Germinal center (tissue), 1 donor: ENCODE measurements at regions not wholly inside any gene's neighbourhood (a gene's known extent, or its start where the extent isn't known, plus 50 kb on each side); places are given as distances from the start of the nearest gene placed in this dataset.

Source experiments
- DNase-seq: peaks from one replicate; pipeline ENCODE4 v3.0.0; 2012; ENCODE audit warnings: mixed read lengths, low spot score

GRCh38 chr3:147589016-147589415 lies 179.9 kb downstream of the ZIC1 start:
- no peak for DNase-seq

GRCh38 chr3:147604136-147604535 lies 195.0 kb downstream of the ZIC1 start:
- no peak for DNase-seq

- no peak for DNase-seq
Observed at GRCh38 chr3:147613725-147614124, 204.6 kb downstream of the ZIC1 start.

DNA sequence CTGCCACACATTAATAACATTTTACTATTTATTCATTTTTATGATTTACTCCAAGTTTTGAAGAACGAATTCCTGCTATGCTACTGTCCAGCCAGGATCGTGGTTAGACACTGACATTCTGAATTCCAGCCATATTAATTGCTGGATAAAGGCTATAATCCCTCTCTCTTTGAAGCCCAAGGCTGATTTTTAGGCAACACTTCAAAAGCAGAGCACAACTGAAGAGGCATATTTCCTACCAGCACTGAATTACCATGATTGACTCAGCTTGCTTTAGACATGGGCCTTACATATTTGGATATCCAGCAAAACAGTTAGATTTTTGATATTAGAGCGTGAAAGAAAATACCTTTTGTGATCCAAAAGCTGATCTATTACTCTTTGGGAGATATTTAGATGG lies 205.0 kb downstream of the ZIC1 start:
- DNase-seq: no peak

DNA sequence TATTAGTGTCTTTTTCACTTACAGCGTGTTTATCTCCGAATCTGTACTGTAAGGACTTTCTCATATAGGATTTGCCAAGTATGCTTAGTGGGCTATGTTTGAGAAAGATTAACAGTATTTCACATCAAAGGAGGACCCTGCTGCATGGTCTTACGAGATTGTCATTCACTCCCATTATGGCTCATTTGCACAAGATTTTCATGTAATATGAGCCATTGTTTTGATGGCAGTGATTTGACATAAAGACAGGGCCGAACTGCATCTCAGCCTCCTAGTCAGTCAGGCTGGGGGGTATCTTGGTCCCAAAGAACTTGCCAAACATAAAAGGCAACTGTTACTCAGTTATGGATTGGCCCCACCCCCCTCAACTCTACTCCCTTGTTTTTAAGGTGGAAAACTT lies 205.9 kb downstream of the ZIC1 start:
- DNase-seq: no peak

DNA sequence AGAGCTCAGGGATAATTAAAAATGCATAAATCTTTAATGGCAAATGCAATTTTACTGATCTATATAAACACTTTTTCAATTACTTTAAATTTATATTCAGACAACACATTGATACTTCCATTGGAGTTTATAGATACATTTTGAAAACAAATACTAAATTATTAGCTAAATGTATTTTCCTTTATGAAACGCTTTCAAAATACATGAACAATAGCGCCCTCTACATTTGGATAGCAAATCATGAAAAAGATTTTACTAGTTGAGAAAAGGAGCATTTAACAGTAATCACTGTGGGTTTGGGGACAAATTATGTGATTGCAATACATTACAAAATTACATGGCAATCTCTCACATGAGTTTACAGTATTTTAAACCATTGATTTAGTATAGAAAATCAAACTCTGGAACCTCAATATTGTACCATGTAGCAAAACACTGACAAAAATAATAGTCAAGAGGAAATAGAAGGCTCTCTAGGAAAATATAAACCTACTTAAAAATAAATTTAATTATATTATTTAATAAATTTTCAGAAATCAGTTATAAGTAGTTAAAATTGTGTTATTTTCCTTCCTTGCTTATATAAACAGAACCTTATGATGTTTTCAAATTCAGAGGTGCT lies 207.9 kb downstream of the ZIC1 start:
- no peak for DNase-seq

DNA sequence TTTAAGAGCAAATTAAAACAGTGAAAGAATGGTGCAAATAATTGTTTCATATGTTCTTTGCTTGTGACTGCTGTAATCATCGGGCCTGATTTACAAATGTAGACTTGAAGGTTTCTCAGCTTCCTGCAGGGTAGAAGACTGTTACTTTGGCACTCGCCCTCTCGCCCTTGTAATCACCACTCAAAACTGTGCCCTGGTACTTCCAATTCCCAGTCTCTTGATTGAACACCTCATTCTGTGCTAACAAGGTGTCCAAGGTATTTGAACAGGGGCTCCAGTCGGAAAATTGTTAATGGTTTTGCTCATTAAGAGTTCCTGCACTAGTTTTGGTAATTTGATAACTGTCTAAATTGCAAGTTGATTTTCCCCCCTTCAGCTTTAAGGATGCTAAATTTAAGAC lies 209.5 kb downstream of the ZIC1 start:
- no peak for DNase-seq

DNA sequence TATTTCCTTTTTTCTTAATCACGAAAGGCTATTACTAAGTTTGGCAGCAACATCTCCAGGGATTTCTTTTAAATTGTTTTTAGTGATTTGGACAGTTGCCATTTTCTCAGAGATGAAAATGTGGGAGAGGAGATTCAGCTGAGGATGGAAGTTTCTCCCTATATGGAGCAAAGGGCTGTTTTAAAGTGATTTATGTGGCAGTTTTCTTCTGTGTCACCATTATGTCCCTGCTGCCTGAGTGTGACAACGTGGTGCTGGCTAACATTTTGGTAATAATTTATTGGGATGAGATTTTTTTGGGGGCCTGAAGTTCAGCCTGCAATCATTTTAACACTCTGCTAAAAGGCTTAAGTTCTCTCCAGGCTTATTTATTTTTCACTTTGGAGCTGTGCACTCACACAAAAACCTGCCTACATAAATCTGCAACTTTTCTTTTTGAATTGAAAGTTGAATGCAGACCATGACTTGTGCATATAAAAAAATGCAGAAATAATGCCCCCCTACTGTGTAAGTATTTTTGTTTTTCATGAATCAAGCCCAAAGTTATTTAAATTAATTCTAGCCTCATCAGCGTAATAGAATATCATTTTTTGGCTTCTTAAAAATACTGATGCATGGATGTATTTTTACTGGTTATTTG lies 210.9 kb downstream of the ZIC1 start:
- no peak for DNase-seq

- DNase-seq: no peak
Observed at GRCh38 chr3:147620906-147621305, 211.7 kb downstream of the ZIC1 start.

DNA sequence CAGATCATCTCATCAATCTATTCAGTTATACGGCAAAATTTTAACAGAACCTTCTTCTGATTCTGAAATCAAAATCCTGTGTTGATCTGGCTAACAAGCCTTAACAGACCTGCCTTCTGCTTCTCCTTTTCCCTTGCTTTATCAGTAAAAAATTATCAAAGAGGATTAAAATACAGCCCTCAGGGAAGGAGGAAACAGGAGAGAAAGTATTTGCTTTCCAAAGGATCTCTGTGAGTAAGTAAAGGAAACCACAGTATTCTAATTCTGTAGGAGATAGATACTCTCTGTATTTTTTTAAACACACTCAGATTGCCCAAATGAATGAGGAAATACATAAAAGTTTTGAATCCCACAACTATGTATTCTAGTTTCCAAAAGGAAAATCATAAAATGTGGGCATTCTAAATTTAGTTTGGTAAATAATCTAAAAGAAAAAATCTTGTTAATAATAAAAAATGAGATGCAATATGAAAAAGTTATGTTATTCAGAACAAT lies 221.8 kb downstream of the ZIC1 start:
- DNase-seq: no peak

DNA sequence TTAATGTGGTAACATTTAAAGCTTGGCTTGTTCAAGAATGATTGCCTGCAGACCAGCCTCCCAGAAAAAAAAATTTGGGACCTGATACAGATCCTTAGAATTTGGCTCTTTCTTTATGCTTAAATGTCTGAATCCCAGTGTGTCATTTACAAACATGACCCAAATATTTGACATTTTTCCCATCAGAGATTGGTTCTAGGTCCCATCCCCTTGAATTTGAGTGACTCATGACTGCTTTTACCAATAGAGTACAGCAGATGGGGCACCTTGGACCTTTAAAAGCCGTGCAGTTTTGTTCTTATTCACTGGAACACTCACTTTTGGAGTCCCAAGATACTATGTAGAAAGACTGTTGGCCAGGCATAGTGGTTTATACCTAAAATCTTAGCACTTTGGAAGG lies 231.6 kb downstream of the ZIC1 start:
- DNase-seq: no peak

- DNase-seq: no peak
Observed at GRCh38 chr3:147645761-147646160, 236.6 kb downstream of the ZIC1 start.

- DNase-seq: no peak
Observed at GRCh38 chr3:147649475-147649874, 240.3 kb downstream of the ZIC1 start.

- DNase-seq: no peak
Observed at GRCh38 chr3:147651107-147651778, 242.1 kb downstream of the ZIC1 start.

DNA sequence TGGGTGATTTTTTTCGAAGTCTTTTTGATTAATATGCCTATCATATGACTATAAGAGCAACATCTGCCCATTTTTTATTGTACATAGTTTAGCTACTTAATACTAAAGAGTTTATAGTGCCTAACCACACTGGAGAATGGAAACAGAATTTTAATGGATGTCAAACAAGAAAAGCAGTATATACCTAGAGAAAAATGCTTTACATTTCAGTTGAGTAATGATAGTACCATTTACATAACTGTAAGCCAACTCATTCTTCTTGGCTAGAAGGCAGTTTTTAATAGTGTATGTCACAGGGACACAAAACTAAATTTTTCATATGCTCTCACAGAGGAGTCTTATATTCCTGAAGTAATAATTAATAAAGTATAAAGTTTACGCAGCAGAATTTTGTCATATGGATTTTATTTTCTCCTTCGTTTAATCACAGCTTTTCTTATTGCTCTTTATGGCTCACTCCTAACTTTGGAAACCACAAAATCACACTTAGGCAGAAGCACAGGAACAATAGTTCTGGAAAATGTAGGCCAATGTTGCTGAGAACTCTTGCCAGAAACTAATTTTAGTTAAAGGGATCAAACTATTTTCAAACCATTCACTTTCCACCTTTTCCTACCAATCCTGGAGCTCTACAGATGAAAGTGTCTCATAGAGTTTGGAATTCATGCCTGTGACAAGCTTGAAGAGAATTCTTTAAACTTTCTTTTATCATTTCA lies 243.6 kb downstream of the ZIC1 start:
- no peak for DNase-seq

DNA sequence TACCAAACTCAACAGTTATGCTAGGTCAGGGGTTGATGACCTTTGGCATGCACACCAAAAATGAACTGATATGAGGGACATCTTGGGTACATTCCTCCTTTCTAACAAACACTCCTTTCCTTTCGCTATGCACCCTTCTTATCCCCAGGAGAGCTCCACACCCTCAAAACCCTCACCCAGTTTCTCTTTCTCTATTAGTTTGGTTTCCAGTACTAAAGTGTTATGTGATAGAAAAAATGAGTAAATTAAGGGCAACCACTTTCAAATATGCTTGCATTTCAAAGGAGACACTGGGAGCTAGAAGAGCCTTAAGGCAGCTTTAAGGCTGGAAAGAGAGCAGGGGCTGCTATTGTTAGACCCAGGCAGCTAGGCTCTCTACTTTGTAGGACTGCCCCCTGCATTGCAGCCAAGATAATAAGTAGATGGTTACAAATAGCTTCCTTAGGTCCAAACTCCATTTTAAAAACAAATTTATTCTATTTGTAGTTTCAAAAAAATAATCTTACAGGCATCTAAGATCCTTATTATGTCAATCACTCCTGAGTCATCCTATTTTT lies 244.3 kb downstream of the ZIC1 start:
- no peak for DNase-seq

- no peak for DNase-seq
Observed at GRCh38 chr3:147654827-147655226, 245.7 kb downstream of the ZIC1 start.

GRCh38 chr3:147655236-147655635 lies 246.1 kb downstream of the ZIC1 start:
- no peak for DNase-seq

- DNase-seq: no peak
Observed at GRCh38 chr3:147656023-147656422, 246.9 kb downstream of the ZIC1 start.

DNA sequence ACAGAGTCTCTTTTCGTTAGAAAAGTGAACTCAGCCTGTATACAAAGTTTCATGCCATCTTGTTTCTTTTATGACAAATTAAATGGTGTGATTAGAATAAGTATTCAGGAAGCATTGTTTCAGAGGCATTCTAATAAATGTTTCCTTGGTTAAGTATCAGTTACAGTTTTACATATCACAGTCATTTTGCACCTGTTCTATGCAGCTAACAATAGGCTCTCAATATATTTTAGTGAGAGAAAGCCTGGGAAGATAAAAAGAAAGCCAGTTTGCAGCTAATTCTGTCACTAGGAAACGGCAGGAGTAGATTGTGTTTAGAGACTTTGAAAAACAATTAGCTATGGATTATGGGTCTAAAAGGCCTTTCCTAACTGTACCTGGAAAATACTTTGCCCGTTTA lies 252.8 kb downstream of the ZIC1 start:
- DNase-seq: no peak

GRCh38 chr3:147662705-147663104 lies 253.5 kb downstream of the ZIC1 start:
- DNase-seq: no peak

DNA sequence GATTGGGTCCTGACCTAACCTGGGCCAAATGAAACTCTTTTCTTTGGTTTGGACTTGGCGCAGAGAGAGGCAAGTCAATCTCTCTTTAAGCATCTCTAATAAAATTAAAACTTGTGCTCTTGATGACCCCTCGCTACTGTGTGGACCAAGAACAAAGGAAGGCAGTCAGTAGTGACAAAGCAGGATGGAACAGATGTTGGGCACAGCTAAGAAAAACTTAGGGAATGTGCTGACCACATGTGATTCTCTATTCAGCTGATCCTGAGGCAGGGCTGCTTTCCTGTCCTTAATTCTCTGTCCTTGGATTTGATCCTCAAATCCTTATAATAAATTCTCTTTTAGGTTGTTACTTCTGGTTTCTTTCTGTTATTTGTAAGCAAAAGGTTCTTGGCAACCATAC lies 259.9 kb downstream of the ZIC1 start:
- no peak for DNase-seq

- DNase-seq: no peak
Observed at GRCh38 chr3:147672035-147672434, 262.9 kb downstream of the ZIC1 start.
